ENCODE measurements at regions not wholly inside any gene's neighbourhood (a gene's known extent, or its start where the extent isn't known, plus 50 kb on each side); places are given as distances from the start of the nearest gene placed in this dataset.

DNA sequence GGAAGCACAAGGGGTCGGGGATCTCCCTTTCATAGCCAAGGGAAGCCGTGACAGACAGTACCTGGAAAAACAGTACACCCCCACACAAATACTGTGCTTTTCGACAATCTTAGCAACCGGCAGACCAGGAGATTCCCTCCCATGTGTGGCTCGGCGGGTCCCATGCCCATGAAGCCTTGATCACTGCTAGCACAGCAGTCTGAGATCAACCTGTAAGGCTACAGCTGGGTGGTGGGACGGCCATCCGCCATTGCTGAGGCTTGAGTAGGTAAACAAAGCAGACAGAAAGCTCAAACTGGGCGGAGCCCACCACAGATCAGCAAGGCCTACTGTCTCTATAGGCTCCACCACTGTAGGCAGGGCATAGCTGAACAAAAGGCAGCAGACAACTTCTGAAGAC is 180.2 kb upstream of the SOX6 start:
- TF ChIP-seq, protein P1, sequence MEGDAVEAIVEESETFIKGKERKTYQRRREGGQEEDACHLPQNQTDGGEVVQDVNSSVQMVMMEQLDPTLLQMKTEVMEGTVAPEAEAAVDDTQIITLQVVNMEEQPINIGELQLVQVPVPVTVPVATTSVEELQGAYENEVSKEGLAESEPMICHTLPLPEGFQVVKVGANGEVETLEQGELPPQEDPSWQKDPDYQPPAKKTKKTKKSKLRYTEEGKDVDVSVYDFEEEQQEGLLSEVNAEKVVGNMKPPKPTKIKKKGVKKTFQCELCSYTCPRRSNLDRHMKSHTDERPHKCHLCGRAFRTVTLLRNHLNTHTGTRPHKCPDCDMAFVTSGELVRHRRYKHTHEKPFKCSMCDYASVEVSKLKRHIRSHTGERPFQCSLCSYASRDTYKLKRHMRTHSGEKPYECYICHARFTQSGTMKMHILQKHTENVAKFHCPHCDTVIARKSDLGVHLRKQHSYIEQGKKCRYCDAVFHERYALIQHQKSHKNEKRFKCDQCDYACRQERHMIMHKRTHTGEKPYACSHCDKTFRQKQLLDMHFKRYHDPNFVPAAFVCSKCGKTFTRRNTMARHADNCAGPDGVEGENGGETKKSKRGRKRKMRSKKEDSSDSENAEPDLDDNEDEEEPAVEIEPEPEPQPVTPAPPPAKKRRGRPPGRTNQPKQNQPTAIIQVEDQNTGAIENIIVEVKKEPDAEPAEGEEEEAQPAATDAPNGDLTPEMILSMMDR (IDR thresholded peaks at IDR 0.05; ENCODE audit: low read depth, low read length): no peak
- TF ChIP-seq EZH2phosphoT487 (IDR thresholded peaks at IDR 0.05; ENCODE audit: low read depth): no peak
